ENCODE measurements at regions not wholly inside any gene's neighbourhood (a gene's known extent, or its start where the extent isn't known, plus 50 kb on each side); places are given as distances from the start of the nearest gene placed in this dataset.

DNA sequence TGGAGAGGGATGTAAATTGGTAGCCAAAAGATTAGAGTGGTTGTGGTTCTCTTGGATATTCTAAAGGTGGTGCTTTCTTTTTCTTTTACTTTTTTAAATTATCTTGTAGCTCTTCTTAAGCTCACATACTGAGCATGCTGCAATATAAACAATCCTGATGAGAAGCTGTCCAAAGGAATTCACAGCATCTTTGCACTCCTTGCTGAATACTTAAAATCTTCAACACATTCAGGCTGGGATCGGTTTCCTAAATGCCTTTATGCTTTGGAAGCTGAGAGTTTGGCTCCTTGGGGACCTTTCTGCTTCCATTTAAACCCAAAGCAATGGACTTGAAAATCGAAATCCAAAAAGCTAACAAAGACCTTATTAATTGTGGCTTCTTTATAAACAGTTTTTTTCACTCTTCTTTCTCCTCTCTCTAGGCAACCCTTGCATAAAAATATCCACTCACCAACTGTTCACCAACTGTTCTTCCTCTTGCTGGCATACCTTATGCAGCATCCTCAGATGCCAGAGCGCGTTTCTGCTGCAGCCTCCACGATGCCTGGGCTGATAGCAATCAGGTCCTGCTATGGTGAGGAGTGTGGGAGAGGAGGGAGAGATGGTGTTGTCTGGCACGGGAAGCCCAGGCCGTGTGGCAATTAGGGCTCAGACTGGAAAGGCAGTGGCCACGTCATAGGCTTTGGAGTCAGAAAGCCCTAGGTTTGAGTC lies 535.8 kb upstream of the DAB1 start:
- Mint-ChIP-seq H3K4me3 (no peak overlapping the region), H3K4me1 (no peaks in the 10 kb centered on the region), H3K9me3 (no peaks in the 10 kb centered on the region), H3K27ac (no peak overlapping the region), H3K36me3 (no peaks in the 10 kb centered on the region), H3K27me3 (no peaks in the 10 kb centered on the region)
- no peak for DNase-seq

DNA sequence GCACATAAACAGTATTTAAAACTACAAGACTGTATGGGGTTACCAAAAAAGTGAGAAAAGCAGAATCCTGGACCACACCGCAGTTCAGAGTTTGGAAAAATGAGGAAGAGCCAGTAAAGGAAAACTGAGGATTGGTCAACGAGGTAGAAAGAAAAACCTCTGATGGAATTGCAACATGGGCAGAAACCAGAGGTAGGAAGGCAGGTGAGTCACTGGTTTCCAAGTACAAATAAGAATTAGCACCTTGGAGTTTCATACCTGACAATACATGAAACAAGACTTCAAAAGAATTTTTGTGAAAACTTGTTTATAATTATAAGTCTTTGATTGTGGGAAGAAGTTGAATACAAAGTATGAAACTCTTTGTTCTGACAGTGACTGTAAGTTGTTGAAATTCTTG lies 533.7 kb upstream of the DAB1 start:
- Mint-ChIP-seq H3K9me3 (no peaks in the 10 kb centered on the region), H3K27me3 (peaks cover 4% of the 10 kb centered on the region), H3K4me3 (no peak overlapping the region), H3K36me3 (no peaks in the 10 kb centered on the region), H3K27ac (no peak overlapping the region), H3K4me1 (no peaks in the 10 kb centered on the region)
- DNase-seq, result no peak

DNA sequence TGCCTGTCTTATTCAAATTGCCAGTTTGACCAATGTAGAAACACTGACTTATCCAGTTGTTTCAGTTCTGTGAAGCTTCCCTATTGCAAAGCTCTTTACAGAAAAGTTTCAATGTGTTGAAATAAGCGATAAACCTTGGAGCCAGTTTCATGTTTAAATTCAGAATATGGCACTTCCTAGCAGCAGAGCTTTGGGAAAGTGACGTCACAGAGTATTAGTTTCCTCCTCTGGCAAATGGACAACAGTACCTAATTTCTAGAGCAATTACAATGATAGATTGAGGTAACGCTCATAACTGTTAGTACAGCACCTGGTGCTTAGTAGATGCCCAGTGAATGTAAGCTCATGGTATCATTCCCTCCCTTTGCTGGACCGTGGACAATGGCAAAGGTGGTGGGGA lies 527.5 kb upstream of the DAB1 start:
- Mint-ChIP-seq H3K27me3 (peaks cover 7% of the 10 kb centered on the region), H3K9me3 (no peaks in the 10 kb centered on the region), H3K4me1 (no peaks in the 10 kb centered on the region), H3K36me3 (no peaks in the 10 kb centered on the region), H3K4me3 (no peak overlapping the region), H3K27ac (no peak overlapping the region)
- DNase-seq, result no peak

DNA sequence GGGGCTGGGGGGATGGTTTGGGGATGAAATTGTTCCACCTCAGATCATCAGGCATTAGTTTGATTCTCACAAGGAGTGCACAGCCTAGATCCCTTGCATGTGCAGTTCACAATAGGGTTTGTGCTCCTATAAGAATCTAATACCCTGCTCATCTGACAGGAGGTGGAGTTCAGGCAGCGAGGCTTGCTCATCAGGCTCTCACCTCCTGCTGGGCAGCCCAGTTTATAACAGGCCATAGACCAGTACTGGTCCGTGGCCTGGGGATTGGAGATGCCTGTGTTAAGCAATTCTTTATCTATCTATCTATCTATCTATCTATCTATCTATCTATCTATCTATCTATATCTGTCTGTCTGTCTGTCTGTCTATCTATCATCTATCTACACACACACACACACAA lies 525.3 kb upstream of the DAB1 start:
- DNase-seq, result no peak
- no peaks in the 10 kb centered on the region for H3K36me3 Mint-ChIP-seq
- peaks cover 6% of the 10 kb centered on the region for H3K27me3 Mint-ChIP-seq
- no peak overlapping the region for H3K4me3 Mint-ChIP-seq
- H3K9me3 Mint-ChIP-seq, result no peaks in the 10 kb centered on the region
- no peak overlapping the region for H3K27ac Mint-ChIP-seq
- H3K4me1 Mint-ChIP-seq, result no peaks in the 10 kb centered on the region

GRCh38 chr1:57947471-57947870 lies 523.6 kb upstream of the DAB1 start:
- H3K4me3 Mint-ChIP-seq, result no peak overlapping the region
- peaks cover 3% of the 10 kb centered on the region for H3K27me3 Mint-ChIP-seq
- H3K36me3 Mint-ChIP-seq, result no peaks in the 10 kb centered on the region
- no peaks in the 10 kb centered on the region for H3K9me3 Mint-ChIP-seq
- H3K4me1 Mint-ChIP-seq, result no peaks in the 10 kb centered on the region
- no peak for DNase-seq
- no peak overlapping the region for H3K27ac Mint-ChIP-seq

DNA sequence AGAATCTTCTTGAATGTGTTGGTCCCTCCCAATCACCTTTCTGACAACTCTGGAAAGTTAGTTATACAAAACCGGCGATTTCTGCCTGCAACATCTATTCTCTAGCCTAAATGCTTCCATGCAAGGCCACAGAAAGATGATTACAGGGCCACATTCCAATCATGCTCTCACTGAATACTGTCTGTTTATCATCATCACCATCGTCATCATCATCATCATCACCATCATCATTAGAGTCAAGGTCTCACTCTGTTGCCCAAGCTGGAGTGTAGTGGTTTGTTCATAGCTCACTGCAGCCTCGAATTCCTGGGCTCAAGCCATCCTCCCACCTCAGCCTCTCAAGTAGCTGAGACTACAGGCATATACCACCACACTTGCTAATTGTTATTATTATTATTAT lies 521.2 kb upstream of the DAB1 start:
- DNase-seq, result no peak
- H3K4me1 Mint-ChIP-seq, result no peaks in the 10 kb centered on the region
- H3K9me3 Mint-ChIP-seq, result no peaks in the 10 kb centered on the region
- peaks cover 3% of the 10 kb centered on the region for H3K27me3 Mint-ChIP-seq
- no peaks in the 10 kb centered on the region for H3K36me3 Mint-ChIP-seq
- no peak overlapping the region for H3K4me3 Mint-ChIP-seq
- H3K27ac Mint-ChIP-seq, result no peak overlapping the region

DNA sequence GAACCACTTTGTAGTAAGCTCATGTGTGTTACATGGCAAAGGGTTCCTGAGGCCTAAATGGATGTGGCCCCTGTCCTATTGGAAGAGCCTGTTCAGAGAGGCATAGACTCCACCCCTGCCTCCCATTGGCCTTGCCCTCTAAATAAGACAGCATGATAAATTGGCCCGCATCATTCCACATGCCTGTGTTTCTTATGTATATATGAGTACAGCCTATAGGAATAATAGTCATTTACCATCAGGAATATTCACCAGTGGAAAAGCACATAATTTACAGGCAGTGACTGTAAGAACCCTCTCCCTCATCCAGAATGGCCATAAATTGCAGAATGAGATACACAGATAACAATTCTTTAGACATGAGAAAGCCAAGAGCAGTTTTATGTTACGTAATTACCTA lies 519.5 kb upstream of the DAB1 start:
- peaks cover 3% of the 10 kb centered on the region for H3K27me3 Mint-ChIP-seq
- H3K36me3 Mint-ChIP-seq, result no peaks in the 10 kb centered on the region

DNA sequence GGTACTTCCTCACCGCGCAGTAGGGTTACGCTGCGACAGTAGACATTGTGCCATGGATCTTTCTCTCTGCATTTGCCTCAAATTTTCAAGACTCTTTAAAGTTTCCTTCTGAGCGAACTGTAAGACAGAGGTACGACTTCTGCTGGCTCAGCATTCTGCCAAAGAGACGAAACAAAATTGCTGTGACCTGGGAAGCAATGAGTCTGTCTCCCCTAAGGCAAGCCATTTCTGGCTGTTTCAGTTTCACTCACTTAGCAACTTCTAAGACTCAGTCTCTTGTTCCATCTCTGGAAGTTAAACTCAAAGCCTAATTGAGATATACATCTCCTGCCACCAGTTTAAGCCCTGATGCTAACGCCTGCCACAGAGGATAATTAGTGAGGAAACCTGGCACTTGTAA lies 510.9 kb upstream of the DAB1 start:
- H3K9me3 Mint-ChIP-seq, result peaks cover 3% of the 10 kb centered on the region
- no peaks in the 10 kb centered on the region for H3K4me1 Mint-ChIP-seq
- no peak for DNase-seq
- no peaks in the 10 kb centered on the region for H3K27me3 Mint-ChIP-seq
- no peak overlapping the region for H3K4me3 Mint-ChIP-seq
- no peak overlapping the region for H3K27ac Mint-ChIP-seq
- H3K36me3 Mint-ChIP-seq, result no peaks in the 10 kb centered on the region

More for the DNA sequence above, 519.5 kb upstream of the DAB1 start:
- Mint-ChIP-seq H3K4me1 (no peaks in the 10 kb centered on the region), H3K27ac (no peak overlapping the region), H3K9me3 (peaks cover 3% of the 10 kb centered on the region), H3K4me3 (no peak overlapping the region)
- DNase-seq, result no peak

DNA sequence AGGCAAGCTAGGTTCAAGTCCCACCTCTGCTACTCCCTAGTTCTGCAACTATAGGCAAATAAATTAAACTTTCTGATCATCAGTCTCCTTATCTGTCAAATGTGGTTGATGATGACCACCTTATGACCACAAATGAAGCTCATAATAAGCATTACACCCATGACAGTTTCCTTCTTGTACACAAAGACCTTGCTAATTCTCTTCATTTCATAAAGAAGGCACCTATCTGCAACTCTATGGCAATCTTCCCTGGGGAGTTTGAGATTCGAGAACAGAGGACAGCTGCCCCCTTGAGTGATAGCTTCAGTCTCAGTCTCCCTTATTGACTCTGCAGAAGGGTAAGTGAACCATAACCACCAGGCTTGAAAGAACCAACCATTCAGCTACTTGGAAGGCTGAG lies 503.1 kb upstream of the DAB1 start:
- Mint-ChIP-seq H3K27ac (no peak overlapping the region), H3K4me1 (no peaks in the 10 kb centered on the region), H3K9me3 (no peaks in the 10 kb centered on the region), H3K36me3 (no peaks in the 10 kb centered on the region), H3K27me3 (no peaks in the 10 kb centered on the region), H3K4me3 (no peak overlapping the region)
- no peak for DNase-seq

DNA sequence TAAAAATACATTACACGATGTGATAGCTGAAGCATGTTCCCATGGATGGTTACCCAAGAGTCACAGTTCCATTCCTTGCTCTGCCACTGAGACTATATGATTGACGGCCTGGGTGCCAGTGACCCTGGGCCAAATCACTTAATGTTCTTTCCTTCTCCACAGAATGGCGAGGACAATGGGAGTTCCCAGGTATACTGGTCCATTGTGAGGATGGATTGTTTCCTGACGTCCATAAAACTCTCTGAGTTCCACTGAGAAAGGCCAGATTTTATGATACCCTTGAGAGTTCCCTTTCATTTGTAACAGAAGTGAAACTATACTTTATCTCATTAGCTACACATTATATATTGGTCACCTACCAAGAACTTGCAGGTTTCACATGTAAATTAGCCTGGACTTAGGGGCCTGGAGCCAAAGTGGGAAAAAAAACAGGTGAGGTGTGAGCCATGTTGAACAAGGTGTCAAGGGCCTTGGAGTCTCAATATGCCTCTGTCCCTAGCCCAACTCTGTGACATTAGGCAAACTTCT lies 502.2 kb upstream of the DAB1 start:
- Mint-ChIP-seq H3K36me3 (no peaks in the 10 kb centered on the region), H3K27me3 (no peaks in the 10 kb centered on the region), H3K4me1 (no peaks in the 10 kb centered on the region), H3K4me3 (no peak overlapping the region), H3K9me3 (no peaks in the 10 kb centered on the region), H3K27ac (no peak overlapping the region)
- DNase-seq, result no peak

GRCh38 chr1:57925226-57925625 lies 501.4 kb upstream of the DAB1 start:
- H3K27me3 Mint-ChIP-seq, result no peaks in the 10 kb centered on the region
- H3K4me1 Mint-ChIP-seq, result no peaks in the 10 kb centered on the region
- no peak overlapping the region for H3K4me3 Mint-ChIP-seq
- no peak for DNase-seq
- no peak overlapping the region for H3K27ac Mint-ChIP-seq
- H3K36me3 Mint-ChIP-seq, result no peaks in the 10 kb centered on the region
- no peaks in the 10 kb centered on the region for H3K9me3 Mint-ChIP-seq

- no peaks in the 10 kb centered on the region for H3K9me3 Mint-ChIP-seq
- H3K36me3 Mint-ChIP-seq, result no peaks in the 10 kb centered on the region
- no peak overlapping the region for H3K27ac Mint-ChIP-seq
- no peak for DNase-seq
- no peak overlapping the region for H3K4me3 Mint-ChIP-seq
- H3K27me3 Mint-ChIP-seq, result no peaks in the 10 kb centered on the region
- no peaks in the 10 kb centered on the region for H3K4me1 Mint-ChIP-seq
Measured at GRCh38 chr1:57922130-57922529, 498.3 kb upstream of the DAB1 start.

DNA sequence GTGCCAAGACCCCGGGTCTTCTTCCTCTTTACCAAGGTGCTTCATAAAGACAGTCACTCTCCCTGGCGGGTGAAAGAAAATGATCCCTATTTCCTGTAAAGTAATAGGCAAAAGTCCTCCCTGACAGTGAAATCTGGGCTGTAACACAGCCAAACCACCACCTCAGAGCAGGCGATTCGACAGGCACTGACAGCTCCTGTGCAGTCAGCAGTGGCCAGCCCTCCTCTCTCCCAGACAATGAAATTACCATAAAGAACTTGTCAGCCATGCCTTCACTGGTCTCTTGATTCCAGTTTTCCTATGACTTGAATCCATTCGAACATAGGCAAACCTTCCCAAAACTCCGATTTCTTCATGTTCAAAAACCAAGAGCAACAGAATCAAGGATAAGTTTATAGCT lies 492.2 kb upstream of the DAB1 start:
- Mint-ChIP-seq H3K36me3 (no peaks in the 10 kb centered on the region), H3K4me3 (no peak overlapping the region), H3K27ac (no peak overlapping the region), H3K9me3 (no peaks in the 10 kb centered on the region), H3K27me3 (no peaks in the 10 kb centered on the region), H3K4me1 (no peaks in the 10 kb centered on the region)
- no peak for DNase-seq

DNA sequence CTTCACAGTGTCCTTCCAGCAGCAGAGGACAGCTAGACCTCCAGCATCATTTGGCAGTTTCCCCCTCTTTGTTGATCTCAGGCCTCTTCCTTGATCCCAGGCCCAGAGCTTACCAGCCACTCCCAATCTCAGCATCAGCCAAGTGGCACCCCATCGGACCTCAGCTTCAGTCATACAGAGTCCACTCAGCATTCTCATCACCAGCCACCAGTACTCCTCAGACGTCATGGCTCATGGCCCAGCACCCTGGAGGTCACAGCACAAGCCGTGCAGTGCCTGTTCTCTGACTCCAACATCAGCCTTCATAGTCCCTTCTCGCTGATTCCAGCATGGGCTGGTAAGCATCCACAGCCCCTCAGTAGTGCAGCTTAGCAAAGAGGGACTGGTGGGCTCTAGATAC lies 487.6 kb upstream of the DAB1 start:
- Mint-ChIP-seq H3K4me1 (no peaks in the 10 kb centered on the region), H3K27me3 (peaks cover 6% of the 10 kb centered on the region), H3K4me3 (no peak overlapping the region), H3K9me3 (no peaks in the 10 kb centered on the region), H3K27ac (no peak overlapping the region), H3K36me3 (no peaks in the 10 kb centered on the region)
- no peak for DNase-seq

DNA sequence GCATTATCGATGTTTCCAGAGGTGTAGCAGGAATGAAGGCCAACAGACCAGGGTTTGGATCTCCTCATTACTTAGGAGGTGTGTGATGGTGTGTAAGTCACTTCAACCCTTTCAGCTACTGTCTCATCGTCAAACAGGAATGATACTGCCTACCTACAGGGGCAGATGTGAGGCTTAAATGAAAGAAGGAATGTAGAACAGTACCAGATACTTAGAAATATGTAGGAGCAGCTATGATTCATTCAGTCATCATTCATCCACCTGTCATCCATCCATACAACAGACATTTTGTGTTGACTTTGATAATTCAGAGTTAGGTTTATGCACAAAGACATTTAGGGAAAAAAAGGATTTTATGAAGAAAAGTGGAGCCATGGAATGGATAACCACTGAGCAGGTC lies 486.9 kb upstream of the DAB1 start:
- Mint-ChIP-seq H3K27me3 (peaks cover 6% of the 10 kb centered on the region), H3K4me3 (no peak overlapping the region), H3K27ac (no peak overlapping the region), H3K36me3 (no peaks in the 10 kb centered on the region), H3K9me3 (no peaks in the 10 kb centered on the region), H3K4me1 (no peaks in the 10 kb centered on the region)
- DNase-seq, result no peak

- Mint-ChIP-seq H3K27me3 (peaks cover 6% of the 10 kb centered on the region), H3K27ac (no peak overlapping the region), H3K4me1 (no peaks in the 10 kb centered on the region), H3K36me3 (no peaks in the 10 kb centered on the region), H3K4me3 (no peak overlapping the region), H3K9me3 (no peaks in the 10 kb centered on the region)
- DNase-seq, result no peak
Measured at GRCh38 chr1:57910305-57910704, 486.4 kb upstream of the DAB1 start.

Data from activated naive CD8-positive, alpha-beta T cell treated with anti-CD3 and anti-CD28 coated beads for 36 hours (primary cell).